ENCODE measurements at regions not wholly inside any gene's neighbourhood (a gene's known extent, or its start where the extent isn't known, plus 50 kb on each side); places are given as distances from the start of the nearest gene placed in this dataset.

- Histone ChIP-seq H3K4me3 (no peak overlapping the region), H3K27ac (no peak overlapping the region)
- TF ChIP-seq CTCF (IDR thresholded peaks at IDR 0.05), result no peak
- DNase-seq (ENCODE audit: low spot score), result no peak
Observed at GRCh38 chr5:124227914-124228313, 518.5 kb downstream of the ZNF608 start.

- Histone ChIP-seq H3K4me3 (no peak overlapping the region), H3K27ac (no peak overlapping the region)
- DNase-seq (ENCODE audit: low spot score), result no peak
- TF ChIP-seq CTCF (IDR thresholded peaks at IDR 0.05), result no peak
Observed at GRCh38 chr5:124220418-124220817, 526.0 kb downstream of the ZNF608 start.

- no peak for DNase-seq (ENCODE audit: low spot score)
- TF ChIP-seq CTCF (IDR thresholded peaks at IDR 0.05), result no peak
Observed at GRCh38 chr5:124212934-124213333, 533.5 kb downstream of the ZNF608 start.

DNA sequence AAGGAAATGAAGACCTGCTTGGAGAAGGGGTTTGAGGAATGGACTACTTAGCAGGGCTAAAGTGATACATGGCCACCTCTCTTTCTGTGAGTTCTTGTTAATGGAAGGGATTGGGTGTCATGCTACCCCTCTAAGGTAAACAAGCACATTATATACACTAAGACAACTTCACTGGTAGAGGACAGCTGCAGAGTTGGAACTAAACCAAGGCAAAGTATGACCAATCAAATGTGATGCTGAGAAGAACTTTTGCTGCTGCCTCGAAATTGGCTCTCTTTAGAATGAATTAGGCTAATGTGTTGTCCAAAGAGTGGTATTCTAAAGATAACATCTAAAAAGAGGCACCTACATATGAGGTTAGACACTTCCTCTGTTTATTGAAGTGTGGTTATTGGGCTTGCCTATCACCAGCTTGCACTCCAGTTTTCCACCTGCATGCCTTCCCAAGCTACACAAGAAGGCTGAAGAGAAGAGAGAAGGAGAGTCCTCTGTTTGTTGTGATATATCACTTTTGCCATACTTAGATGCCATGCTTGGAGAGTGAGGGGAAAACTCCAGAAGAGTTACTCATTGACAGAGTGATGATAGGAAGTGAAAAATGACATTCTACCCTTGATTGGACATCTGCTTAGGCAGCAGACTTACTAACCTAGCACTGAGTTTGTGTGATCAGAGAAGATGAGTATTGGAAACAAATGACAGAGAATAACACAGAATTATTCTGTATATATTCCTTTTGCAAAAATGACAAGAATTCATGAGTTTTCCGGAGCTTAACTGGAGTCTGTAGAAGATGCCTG is 536.1 kb downstream of the ZNF608 start:
- Histone ChIP-seq H3K27ac (no peak overlapping the region), H3K4me3 (no peak overlapping the region)
- TF ChIP-seq CTCF (IDR thresholded peaks at IDR 0.05), result no peak
- DNase-seq (ENCODE audit: low spot score), result no peak

More at GRCh38 chr5:124212934-124213333, 533.5 kb downstream of the ZNF608 start:
- Histone ChIP-seq H3K27ac (no peak overlapping the region), H3K4me3 (no peak overlapping the region)

DNA sequence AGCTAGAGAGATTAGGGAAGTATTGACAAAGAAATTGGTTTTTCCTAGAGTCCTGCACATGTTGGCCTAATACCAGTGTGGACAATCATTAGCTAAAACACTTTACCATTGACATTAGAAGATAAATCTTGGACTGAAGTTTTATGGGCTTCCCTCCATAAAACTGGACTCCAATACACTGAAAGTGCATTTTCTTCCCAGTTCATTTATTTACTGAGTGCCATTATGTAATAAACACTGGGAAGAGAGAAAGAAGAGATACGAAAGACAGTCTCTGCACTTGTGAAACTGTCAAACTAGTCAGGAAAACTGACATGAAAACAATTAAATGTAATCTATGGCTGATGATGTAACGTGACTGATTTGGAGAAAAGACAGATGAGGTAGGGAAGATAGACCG is 539.3 kb downstream of the ZNF608 start:
- no peak for DNase-seq (ENCODE audit: low spot score)
- Histone ChIP-seq H3K4me3 (no peak overlapping the region), H3K27ac (no peak overlapping the region)
- TF ChIP-seq CTCF (IDR thresholded peaks at IDR 0.05), result no peak

- no peak for DNase-seq (ENCODE audit: low spot score)
- TF ChIP-seq CTCF (IDR thresholded peaks at IDR 0.05), result no peak
Observed at GRCh38 chr5:124206540-124206939, 539.9 kb downstream of the ZNF608 start.

GRCh38 chr5:124203303-124203702 is 543.1 kb downstream of the ZNF608 start:
- no peak for TF ChIP-seq CTCF (IDR thresholded peaks at IDR 0.05)
- Histone ChIP-seq H3K4me3 (no peak overlapping the region), H3K27ac (no peak overlapping the region)
- no peak for DNase-seq (ENCODE audit: low spot score)

More at GRCh38 chr5:124206540-124206939, 539.9 kb downstream of the ZNF608 start:
- Histone ChIP-seq H3K4me3 (no peak overlapping the region), H3K27ac (no peak overlapping the region)
